Glomerular visceral epithelial cell (primary cell): ENCODE measurements at regions not wholly inside any gene's neighbourhood (a gene's known extent, or its start where the extent isn't known, plus 50 kb on each side); places are given as distances from the start of the nearest gene placed in this dataset.
A peak's percentile ranks its signal among the peaks of the same experiment; 100 is the strongest.
"Not testable (repeated sequence)": the region's sequence is repeated elsewhere in the genome, so short reads cannot be mapped to it uniquely, and the experiment has no call there.

Experiments
- DNase-seq: peaks from one replicate; pipeline ENCODE4 v3.0.0-alpha.2; 2016; ENCODE audit errors: extremely low spot score

GRCh38 chr14:55767286-55767685, 187.3 kb downstream of the KTN1 start:
- no peak for DNase-seq

DNA sequence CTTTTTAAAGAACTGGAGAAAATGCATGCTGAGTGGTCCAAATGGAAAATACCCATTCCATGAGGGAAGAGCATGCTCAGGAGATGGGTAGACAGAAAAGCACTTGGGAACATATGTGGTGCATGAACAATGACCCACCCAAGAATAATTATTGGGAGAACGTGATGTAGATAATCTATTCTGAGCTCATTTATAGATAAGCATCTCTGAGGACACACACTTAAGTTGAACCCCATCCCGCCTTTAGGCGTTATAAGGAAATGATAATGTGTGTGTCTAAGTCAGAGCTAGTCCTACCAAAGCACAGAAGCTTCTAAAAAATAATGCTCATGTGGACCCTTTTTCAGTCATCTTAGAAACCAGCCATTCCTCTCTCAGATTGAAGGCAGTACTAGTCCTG, 189.9 kb downstream of the KTN1 start:
- no peak for DNase-seq

GRCh38 chr14:55771242-55771981, 191.4 kb downstream of the KTN1 start:
- no peak for DNase-seq

GRCh38 chr14:55772486-55772885, 192.5 kb downstream of the KTN1 start:
- DNase-seq: no peak

- no peak for DNase-seq
Measured at GRCh38 chr14:55773312-55773711, 193.3 kb downstream of the KTN1 start.

DNA sequence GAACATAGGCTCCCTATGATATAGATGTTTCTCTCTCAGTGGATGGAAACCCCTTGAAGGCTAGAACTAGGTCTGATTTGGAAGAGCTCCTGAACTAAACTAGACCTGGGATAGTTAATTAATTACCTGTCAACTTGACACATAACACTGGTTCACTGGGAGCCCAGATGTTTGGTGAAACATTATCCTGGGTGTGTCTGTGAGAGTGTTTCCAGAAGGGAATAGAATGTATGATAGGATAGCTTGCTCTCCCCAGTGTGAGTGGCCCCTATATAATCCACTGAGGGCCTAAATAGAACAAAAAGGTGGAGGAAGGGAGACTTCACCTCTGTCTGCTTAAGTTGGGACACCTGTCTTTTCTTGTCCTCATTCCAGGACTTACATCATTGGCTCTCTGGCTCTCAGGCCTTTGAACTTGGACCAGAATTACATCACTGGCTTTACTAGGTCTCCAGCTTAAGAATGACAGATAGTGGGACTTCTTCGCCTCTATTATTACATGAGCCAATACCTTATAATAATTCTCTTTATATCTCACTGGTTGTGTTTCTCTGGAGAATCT, 194.1 kb downstream of the KTN1 start:
- DNase-seq: no peak

- DNase-seq: no peak
Measured at GRCh38 chr14:55777877-55778276, 197.9 kb downstream of the KTN1 start.

- DNase-seq: peak; percentile 79
Measured at GRCh38 chr14:55780156-55780946, 200.3 kb downstream of the KTN1 start.

DNA sequence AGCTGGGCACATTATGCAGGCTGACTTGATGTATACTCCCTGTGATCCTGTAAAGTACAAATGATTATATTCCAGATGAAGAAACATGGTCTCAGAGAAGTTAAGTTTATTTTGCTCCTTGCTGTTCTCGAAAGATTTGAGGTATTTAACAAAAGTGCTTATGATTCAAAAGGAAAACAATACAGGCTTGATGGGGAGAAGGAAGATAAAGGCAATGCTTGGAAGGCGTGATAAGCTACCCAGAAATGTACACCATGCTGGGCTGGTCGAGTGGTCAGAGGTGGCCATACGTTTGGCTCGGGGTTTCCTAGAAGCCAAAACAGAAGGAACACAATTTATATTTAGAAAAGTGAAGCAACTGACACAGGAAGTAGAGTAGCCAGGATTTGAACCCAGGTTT, 201.0 kb downstream of the KTN1 start:
- DNase-seq: no peak

- DNase-seq: no peak
Measured at GRCh38 chr14:55782166-55782565, 202.2 kb downstream of the KTN1 start.

DNA sequence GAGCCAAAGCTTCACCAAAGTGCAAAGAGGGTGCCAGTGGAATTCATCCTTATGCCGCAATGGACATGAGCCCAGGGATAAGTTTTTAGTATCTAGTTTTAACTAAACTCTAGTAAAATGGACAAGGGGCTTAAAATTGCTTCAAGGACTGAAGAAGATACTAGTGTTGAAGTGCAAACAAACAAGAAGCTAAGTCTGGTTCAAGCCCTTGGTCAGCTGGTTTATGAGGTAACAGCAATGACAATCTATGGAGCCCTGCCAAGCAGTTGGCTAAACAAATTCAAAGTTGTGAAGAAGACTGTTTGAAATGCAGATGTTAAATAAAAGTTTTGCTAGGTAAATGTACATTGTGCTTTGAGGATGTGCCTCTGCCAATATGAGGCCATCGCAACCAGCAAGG, 209.4 kb downstream of the KTN1 start:
- no peak for DNase-seq

GRCh38 chr14:55794655-55795595, 214.9 kb downstream of the KTN1 start:
- no peak for DNase-seq

DNA sequence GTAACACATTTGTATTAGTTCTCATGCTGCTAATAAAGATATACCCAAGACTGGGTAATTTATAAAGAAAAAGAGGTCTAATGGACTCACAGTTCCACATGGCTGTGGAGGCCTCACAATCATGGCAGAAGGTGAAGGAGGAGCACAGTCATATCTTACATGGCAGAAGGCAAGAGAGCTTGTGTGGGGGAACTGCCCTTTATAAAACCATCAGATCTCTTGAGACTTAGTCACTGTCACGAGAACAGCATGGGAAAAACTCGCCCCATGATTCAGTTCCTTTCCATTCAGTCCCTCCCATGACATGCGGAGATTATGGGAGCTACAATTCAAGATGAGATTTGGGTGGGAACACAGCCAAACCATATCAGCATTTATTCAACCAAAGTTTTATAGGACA, 216.5 kb downstream of the KTN1 start:
- DNase-seq: not testable (repeated sequence)

DNA sequence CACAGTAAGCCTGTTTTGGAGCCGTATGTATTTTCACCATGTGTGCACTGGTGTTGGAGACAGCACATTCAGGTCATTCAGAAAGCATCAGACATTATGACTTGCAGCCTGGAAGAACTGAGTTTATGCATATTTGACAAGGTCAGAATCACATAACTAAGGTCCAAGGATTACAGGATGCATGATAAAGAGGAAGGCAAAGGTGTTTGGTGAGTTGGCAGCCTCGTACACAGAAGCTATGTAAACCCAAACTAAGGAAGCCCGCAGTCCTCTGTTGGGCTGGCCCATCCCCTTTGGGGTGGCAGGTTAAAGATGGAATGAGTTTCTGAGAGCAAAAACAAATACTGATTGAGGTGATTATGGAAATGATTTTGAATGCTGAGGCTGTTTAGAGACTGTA, 218.4 kb downstream of the KTN1 start:
- DNase-seq: no peak

DNA sequence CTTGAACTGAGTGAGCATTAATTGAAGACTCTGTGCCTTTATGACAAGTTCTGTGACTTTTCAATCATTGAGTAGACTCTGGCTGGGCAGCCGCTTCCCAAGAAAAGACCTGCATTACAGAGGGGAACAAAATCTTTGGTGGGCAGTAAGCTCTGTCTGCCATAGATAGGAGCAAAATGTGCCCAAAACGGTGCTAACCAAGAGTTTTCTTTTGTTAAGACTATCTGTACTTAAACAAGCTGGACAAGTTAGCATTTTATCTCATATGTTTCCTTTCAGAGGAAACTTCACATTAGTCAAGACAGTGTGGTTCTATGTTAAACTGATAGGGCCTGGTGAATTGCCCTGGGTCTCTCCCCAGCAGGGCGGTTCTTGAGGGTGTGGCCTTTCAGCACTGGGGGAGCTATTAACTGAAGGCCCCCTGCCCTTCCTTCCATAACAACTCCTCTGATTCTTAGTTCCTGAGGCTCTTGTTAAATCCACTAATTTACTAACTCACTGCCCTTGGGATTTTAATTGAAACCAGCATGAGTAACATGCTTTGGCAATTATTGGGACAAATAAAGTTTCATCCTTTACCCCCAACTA, 219.6 kb downstream of the KTN1 start:
- DNase-seq: no peak

- DNase-seq: no peak
Measured at GRCh38 chr14:55800156-55800785, 220.3 kb downstream of the KTN1 start.

DNA sequence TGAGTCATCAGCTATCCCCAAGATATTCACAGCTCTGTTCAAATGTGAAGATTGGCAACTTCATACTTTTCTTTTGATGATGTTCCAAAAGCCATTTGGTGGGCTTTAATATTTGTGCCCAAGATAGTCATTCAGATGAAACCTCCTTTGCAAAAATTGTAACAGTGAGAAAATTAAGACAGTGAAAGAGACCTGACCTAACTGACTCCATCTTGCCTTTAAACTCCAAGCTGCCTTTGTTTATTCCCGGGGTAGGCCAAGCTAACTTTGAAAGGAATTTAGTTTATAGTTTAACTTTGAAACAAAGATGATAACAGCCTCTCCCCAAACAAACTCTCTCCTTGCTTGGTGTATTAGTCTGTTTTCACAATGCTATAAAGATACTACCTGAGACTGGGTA, 221.1 kb downstream of the KTN1 start:
- no peak for DNase-seq

- peak; percentile 10 for DNase-seq
Measured at GRCh38 chr14:55802986-55803872, 223.2 kb downstream of the KTN1 start.

- DNase-seq: no peak
Measured at GRCh38 chr14:55803873-55804553, 224.0 kb downstream of the KTN1 start.
